RWPE1 (cell line): ENCODE measurements at regions not wholly inside any gene's neighbourhood (a gene's known extent, or its start where the extent isn't known, plus 50 kb on each side); places are given as distances from the start of the nearest gene placed in this dataset.

Experiments
- CTCF ChIA-PET: fragments of 350-600 bp; sonication (Branson Sonifier 250); formaldehyde crosslinking; extraction: SDS; loops from one replicate; lab custom pipeline; 2021; lab: Yijun Ruan, JAX
- POLR2A ChIA-PET: fragments of 400-600 bp; formaldehyde crosslinking; extraction: SDS; loops from one replicate; lab custom pipeline; 2020; ENCODE audit warnings: antibody characterized with exemption; ENCODE audit not compliant: low non-redundant PET; lab: Yijun Ruan, JAX
- DNase-seq: peaks from one replicate; pipeline ENCODE4 v3.0.0; 2012; ENCODE audit warnings: low spot score
- H3K27ac ChIP-seq: fragments of 450-650 bp; 2 replicates; pipeline ENCODE4 v1.5.1; 2017
- CTCF ChIP-seq: fragments of 450-650 bp; conservative IDR thresholded peaks from 2 replicates; pipeline ENCODE4 v1.5.1; 2017; ENCODE audit warnings: low read depth, mild to moderate bottlenecking

- ChIA-PET CTCF (no interaction called here), POLR2A (no interaction called here)
- DNase-seq = no peak
- TF ChIP-seq CTCF = no peak
- H3K27ac ChIP-seq = no peak overlapping the region
Observed at GRCh38 chr18:35817604-35818352, 154.7 kb upstream of the RMP24 start.

- ChIA-PET POLR2A (no interaction called here), CTCF (no interaction called here)
- no peak for DNase-seq
- no peak overlapping the region for H3K27ac ChIP-seq
- TF ChIP-seq CTCF = no peak
Observed at GRCh38 chr18:35818353-35818667, 154.2 kb upstream of the RMP24 start.

DNA sequence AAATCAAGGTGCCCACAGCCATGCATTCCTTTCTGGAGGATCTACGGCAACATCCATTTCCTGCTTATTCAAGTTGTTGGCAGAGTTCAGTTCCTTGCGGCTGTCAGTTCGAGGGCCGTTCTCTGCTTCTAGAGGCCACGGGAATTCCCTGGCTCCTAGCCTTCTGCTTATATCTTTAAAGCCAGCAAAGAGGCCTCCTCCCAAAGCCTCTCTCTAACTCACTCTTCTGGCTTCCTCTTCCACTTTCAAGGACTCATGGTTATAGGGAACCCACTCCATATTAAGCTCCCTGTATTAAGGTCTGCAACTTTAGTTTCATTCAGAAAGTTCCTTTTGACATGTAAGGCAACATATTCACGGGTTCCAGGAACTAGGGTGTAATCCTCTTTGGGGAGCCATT lies 150.1 kb upstream of the RMP24 start:
- no peak overlapping the region for H3K27ac ChIP-seq
- ChIA-PET CTCF (no interaction called here), POLR2A (no interaction called here)
- no peak for TF ChIP-seq CTCF
- DNase-seq = no peak

DNA sequence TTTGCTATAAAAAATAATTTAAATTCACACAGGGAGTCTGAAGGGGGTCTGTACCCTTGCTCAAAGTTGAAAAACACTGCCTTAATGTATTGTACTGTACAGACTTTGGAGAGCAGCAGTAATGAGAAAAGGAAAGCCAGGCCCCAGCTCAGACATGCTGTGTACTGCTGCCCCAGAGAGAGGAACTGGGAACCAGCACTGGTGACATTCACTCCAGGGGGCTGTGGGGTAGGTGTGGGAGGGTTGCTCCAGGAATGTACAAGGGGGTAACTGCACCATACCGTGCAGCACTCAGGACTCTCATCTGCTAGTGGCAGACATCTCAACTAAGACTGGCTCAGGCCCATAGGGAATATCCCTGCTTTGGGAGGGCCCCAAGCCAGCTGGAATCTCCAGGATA lies 146.0 kb upstream of the RMP24 start:
- no peak for TF ChIP-seq CTCF
- DNase-seq = no peak
- ChIA-PET POLR2A (no interaction called here), CTCF (interaction anchor here (0.6 kb wide), 1 partner anchor 10 kb away, joined by 3 read pairs; no protein-coding TSS in a partner anchor)
- H3K27ac ChIP-seq = no peak overlapping the region

DNA sequence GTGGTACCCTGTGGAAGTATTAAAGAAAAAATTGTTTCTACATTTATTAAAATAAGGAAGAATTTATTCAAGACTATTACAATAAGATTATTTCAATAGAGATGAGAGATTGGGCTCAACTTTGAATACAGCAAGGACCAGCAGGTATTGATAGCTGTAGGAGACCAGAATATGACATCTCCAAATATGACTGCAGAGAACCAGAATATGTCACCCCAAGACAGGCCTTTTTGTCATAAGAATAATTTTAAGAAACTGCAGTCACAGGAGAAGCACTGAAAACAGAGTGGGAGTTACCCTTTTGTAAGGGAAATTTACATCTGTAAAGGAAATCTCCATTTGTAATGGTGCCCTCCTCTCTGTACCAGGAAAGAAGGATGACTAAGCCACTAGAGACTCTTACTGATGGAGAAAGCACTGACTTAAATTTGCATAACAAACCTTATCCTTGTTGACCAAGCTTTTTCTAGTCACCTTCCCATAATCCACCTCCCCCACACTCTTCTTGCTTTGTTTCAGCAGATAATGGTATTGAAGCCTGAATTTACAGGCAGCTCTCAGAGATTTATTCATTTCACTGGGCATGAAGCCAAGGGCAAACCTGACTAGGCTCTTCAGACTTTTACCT lies 145.1 kb upstream of the RMP24 start:
- TF ChIP-seq CTCF = no peak
- POLR2A ChIA-PET = no interaction called here
- CTCF ChIA-PET = interaction anchor here (0.6 kb wide), 1 partner anchor 9 kb away, joined by 3 read pairs; no protein-coding TSS in a partner anchor
- no peak overlapping the region for H3K27ac ChIP-seq
- DNase-seq = no peak

DNA sequence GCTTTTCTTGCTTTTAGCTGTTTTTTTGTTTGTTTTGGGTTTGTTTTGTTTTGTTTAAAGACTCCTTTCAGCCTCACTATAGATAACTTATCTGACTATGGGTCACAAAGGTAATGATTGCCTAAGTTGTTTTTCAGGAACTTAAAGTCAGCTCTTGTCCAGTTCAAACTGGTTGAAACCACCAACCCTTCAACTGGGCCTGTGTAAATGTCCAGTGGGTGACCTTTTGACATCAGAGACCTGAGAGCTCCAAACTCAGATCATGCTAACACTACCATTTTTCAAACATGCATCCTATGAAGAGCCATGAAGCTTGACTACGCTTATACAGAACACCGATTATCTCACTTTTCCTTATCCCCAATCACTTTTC lies 144.6 kb upstream of the RMP24 start:
- no peak overlapping the region for H3K27ac ChIP-seq
- CTCF ChIA-PET = no interaction called here
- DNase-seq = no peak
- no peak for TF ChIP-seq CTCF
- POLR2A ChIA-PET = no interaction called here
